HG03060 (cell line): ENCODE measurements at regions not wholly inside any gene's neighbourhood (a gene's known extent, or its start where the extent isn't known, plus 50 kb on each side); places are given as distances from the start of the nearest gene placed in this dataset.
"Not testable (repeated sequence)": the region's sequence is repeated elsewhere in the genome, so short reads cannot be mapped to it uniquely, and the experiment has no call there.

Experiments used
- ATAC-seq: cut with Tn5 transposase; IDR thresholded peaks from one replicate; pipeline ENCODE4 v1.9.1; 2021; ENCODE audit warnings: low read depth, moderate number of reproducible peaks; ENCODE audit not compliant: unreplicated experiment

- ATAC-seq = no peak
Observed at GRCh38 chr12:19808371-19808770, 369.1 kb downstream of the AEBP2 start.

DNA sequence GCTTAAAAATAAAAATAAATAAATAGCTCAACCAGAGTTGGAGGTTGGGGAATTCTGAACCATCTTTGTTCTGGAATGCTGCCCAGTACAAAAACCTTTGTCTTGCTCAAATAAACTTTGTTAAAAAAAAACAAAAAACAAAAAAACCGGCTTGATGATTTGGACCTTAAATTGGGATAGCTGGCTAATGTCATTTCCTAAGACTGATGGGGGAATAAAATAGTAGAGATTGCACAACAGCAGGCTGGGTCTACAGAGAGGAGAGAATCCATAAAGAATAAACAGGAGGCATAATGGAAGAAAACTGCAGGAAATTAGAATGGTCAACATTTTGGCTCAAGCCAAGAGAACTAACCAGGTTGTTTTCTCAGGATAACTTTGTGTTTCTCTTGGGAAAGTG, 370.9 kb downstream of the AEBP2 start:
- ATAC-seq = no peak

DNA sequence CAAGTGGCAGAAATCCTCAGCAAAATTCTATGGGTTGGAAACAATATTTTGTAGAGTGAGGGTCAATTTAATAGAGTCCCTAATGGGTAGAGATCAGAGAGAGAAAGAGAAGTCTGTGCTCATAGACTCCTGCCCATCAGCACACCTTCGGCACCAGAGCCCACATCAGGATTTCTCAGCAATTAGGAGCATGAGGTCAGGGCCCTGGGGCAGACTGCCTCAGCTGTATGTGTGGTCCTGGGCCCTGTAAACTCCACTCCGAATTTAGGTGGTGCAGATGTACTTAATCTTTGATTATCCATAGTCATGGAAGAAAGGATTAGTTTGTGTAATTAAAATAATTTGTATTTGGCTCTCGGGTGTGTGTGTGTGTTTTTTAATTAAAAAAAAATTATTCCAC, 372.6 kb downstream of the AEBP2 start:
- ATAC-seq = no peak

DNA sequence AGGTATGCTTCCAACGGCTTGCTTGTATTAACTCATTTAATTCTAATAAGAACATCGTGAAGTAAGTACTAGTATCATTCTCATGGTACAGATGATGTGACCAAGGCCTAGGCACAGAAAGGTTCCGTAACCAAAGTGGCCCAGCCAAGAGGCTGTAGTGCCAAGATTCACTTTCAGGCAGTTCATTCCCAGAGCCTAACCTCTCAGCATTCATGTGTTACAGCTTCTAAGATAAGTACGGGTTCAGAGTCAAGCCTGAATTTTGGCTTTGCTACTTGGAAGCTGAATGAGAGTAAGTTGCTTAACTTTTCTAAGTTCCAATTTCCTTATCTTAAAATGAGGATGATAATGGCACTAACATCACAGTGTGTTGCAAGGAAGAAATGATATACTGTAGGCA, 379.9 kb downstream of the AEBP2 start:
- ATAC-seq = no peak

DNA sequence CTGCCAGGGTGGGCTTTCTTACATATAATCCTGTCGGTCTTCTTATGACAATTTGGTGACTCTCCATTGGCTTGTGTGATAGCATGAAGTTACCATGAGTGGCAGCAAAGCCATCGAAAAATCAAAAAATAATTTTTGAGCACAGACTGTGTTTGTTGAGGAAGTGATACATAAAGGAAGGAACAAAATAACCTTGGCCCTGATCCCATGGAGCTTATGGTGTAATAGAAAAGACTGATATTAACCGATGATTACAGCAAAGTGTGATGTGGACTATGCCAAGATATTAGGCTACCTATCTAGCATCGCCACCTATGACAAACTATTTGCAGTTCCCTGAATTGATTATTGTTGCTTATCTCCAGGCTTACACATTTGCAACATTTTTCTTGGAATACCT, 383.2 kb downstream of the AEBP2 start:
- ATAC-seq = no peak

DNA sequence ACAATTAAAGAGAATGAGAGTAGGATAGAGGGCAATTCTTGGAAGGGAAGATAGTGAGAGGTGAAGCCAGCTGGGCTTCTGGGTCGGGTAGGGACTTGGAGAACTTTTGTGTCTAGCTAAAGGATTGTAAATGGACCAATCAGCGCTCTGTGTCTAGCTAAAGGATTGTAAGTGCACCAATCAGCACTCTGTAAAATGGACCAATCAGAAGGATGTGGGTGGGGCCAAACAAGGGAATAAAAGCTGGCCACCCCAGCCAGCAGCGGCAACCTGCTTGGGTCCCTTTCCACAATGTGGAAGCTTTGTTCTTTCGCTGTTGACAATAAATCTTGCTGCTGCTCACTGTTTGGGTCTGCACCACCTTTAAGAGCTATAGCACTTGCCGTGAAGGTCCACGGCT, 384.0 kb downstream of the AEBP2 start:
- not testable (repeated sequence) for ATAC-seq

- ATAC-seq = no peak
Observed at GRCh38 chr12:19826980-19827550, 387.8 kb downstream of the AEBP2 start.

DNA sequence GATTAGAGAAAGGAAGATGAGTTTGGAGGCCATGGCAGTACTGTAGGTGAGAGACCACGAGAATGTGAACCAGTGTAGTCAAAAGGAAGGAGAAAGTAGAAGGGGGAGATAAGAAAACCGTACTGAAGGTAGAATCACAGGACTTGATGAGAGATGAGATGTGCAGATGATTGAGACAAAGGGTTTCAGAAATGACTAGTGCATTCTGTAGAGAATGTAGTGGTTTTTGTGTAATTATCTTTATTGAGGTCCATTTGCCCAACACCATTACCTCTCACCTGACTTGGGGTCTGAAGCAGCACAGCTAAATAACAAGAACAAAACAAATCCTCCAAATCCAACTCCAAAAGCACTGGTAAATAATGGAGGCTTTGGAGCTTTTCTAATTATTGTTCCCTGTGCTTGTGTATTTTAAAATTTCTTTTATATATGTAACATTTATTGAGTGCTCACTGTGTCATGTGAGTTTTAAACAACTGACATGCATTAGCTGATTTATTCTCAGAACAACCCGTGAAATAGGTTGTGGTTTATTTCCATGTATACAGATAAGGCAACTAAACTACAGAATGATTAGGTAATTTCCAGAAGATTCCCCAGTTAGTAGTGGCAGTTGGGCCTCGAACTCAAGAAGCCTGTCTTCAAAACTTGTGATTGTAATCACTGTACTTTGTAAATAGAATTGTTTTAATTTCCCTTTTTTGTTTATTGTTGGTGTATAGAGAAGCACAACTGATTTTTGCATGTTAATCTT, 390.0 kb downstream of the AEBP2 start:
- ATAC-seq = no peak

DNA sequence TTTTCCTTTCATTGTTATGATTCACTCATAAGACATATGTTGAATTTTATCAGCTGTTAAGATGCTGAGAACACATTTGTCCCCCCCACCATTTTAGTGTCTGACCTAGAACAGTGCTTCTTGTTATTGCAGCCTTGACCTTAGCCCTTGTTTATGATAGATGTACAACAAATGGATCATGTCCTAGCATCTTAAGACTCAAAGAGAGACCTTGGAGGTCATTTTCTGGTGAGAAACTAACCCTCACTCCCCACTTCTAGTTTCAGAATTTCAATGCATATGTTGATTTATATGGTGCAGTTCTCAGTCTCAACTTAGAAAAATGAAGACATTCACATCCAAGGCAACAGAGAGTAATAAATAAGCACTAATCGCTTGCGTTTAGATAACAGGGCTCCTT, 391.2 kb downstream of the AEBP2 start:
- no peak for ATAC-seq

GRCh38 chr12:19833775-19834501, 394.6 kb downstream of the AEBP2 start:
- ATAC-seq = no peak

DNA sequence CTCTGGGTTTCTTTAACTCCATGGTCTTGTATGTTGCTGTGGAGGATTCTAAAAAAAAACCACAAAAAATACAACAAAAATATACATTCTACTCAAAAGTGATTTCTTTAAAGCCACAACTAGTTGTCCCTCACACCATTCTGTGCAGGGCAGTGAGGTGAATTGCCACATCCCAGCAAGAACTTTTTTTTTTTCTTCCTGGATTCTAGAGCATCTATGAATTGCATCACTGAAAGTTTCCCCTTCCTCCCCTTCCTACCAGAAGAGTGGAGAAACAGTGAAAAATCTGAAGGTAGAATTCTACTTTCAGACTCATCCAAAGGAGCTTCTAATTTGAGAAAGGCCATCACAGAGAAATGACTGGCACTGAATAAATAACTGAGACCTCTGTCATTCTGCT, 395.3 kb downstream of the AEBP2 start:
- ATAC-seq = no peak

DNA sequence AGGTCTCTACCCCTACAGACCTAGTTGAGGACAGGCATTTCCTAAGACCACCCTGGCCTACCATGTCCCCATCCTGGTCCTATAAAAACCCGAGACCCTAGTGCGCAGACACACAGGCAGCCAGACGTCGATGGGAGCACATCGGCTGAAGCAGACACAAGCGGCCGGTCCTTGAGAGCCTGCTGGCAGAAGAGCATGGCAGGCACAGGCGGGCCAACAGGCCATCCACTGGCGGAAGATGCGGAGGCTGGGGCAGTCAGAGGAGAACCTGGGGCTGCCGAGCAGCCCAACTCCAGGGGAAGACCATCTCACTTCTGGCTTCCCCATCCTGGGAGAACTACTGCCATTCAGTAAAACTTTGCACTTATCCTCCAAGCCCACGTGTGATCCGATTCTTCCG, 396.8 kb downstream of the AEBP2 start:
- no peak for ATAC-seq

GRCh38 chr12:19836456-19836855, 397.2 kb downstream of the AEBP2 start:
- ATAC-seq = no peak

DNA sequence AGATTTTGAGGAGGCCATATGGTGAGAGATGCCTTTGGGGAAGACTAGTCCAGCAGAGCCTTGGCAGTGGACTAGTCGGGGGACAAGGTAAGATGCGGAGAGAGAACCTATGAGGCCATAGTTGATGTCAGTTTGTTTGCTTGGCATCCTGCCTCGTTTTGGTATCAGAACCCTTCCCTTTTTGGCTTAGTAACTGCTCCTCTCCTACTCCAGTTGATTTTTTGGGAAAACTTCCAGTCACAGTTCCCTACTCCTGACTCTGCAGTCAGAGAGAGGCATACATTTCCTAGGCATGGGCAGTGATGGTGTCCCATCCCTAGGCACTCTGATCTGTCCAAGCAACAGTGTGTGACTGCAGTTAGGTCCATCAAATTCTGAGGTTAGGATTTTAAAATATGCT, 398.3 kb downstream of the AEBP2 start:
- ATAC-seq = no peak

GRCh38 chr12:19841451-19841850, 402.2 kb downstream of the AEBP2 start:
- no peak for ATAC-seq

DNA sequence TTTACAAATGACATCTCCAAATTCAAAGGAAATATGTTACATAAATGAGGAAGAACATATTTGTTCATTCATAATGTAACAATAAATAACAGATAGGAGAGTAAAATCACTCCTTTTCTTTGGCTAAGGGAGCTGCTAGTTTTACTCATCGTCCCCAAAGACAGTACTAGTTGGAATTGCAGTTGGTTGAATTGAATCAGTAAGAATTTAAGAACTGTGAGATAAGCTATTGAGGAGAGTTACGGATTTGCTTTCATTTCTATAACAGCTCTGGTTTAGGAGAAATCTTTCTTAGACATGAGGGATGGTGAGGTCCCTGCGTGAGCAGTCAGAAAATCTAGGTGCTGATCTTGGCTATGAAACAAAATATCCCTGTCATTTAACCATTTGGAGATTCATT, 402.8 kb downstream of the AEBP2 start:
- ATAC-seq = no peak

DNA sequence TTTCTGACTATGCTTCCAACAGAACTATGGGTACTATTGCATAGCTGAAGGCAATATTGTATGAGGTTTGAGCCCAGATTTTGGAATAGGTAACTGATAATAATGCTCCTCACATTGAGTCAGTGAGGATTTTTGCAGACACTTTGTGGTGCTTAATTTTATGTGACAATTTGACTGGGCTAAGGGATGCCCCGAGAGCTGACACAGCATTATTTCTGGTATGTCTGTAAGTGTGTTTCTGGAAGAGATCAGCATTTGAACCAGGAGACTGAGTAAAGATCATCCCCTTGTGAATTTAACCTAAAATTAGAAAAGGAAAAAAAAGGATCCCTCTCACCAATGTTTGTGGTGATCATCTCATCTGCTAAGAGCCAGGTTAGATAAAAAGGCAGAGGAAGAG, 404.9 kb downstream of the AEBP2 start:
- ATAC-seq = no peak

DNA sequence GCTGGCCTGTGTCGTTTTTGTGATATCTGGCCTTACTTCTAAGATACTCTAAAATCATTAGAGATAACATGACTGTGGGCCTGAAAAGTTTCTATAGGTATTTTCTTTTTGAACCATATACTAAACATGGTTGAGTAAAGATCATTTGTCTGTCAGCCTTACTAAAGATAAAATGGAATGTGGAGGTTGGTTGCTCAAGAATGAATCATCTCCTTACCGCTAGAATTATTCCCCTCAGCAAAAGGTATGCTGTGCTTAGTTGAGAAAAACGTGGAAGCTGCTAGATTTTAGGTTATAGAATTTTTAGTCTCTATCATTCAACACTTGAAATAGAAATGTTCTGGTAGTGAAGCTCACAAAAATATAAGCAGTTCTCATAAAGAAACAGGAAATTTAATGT, 407.3 kb downstream of the AEBP2 start:
- no peak for ATAC-seq

DNA sequence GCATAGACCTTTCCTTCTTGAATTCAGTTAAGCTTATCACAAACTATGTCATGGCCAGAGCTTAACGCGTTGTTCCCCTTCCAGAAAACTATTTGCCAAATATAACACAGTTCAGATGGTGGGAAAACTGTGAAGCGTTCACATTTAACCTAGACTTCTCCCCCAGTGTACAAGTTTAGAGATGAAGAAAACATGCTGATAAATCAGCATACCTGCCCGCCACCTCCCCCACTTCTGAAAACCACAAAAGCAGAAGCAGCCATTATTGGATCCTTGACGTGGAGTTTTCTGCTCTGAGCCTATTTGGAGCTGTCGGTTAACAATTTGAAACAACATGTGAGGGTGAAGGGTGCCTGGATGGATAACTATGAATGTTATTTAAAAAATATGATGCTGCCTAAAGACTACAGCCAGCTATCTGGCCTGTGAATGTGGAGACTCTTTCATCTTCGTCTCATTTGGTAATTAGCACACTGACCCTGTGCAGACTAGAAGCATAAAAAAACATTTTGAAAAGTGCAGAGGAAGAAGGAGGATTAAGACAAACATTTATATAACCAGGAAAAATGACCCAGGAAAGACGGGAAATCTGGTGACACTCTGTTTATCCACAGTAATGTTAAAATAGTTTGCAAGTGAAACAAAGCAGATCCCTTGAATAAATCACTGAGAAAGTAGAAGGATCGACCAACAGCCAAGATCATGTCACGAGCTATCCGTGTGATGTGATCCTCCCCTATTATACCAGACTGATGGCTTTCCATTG, 408.2 kb downstream of the AEBP2 start:
- ATAC-seq = no peak

DNA sequence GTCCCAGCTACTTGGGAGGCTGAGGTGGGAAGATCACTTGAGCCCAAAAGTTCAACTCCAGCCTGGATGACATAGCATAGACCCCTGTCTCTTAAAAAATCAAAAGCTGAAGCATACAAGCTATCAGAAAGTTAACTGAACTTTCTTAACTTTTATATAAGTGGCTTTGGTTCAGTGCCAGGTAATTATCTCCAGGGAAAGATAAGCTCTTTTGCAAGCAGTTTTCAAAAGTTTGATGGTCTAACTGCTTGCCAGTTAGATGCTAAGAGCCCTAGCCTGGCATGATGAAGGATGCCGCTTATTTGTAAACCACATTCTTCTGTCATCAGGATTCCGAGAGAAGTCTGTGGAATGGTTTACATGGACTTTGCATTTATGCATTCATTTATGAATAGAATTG, 409.1 kb downstream of the AEBP2 start:
- ATAC-seq = no peak

DNA sequence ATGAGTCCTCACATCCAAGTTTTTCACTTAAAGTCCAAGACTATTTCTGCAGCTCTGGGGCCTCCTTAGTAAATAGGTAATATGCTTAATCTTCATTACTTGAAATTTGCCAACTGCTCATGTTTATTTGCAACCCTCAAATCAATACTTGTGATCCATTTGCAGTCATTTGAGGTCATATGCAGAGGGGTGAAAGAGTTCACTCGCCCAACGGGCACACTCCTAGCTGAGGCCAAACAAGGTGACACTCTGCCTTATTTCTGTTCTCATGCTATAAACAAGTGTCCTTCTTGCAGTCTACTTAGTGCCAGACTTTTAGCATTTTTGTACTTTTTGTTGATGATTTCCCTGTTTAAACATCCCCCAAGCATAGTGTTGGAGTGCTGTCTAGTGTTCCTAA, 409.9 kb downstream of the AEBP2 start:
- no peak for ATAC-seq
